OCI-LY1 (cell line): ENCODE measurements at regions not wholly inside any gene's neighbourhood (a gene's known extent, or its start where the extent isn't known, plus 50 kb on each side); places are given as distances from the start of the nearest gene placed in this dataset.

Source experiments
- H2AFZ ChIP-seq: fragments of 200-600 bp; sonication (generic), shearing (Covaris generic); 2 replicates; pipeline ENCODE4 v1.6.0; 2014; ENCODE audit warnings: antibody characterized with exemption, mild to moderate bottlenecking, low read length
- H3F3A ChIP-seq: fragments of 200-600 bp; sonication (generic), shearing (Covaris generic); 2 replicates; pipeline ENCODE4 v1.6.0; 2014; ENCODE audit warnings: mild to moderate bottlenecking, antibody characterized with exemption, low read length, moderate library complexity; ENCODE audit not compliant: insufficient read depth
- H3K27ac ChIP-seq: fragments of 200-600 bp; sonication (generic); 2 replicates; pipeline ENCODE4 v1.5.1; 2014; ENCODE audit warnings: low read length, mixed run types, mild to moderate bottlenecking, low read depth; ENCODE audit not compliant: poor library complexity, severe bottlenecking
- H3K27me3 ChIP-seq: fragments of 200-600 bp; sonication (generic); 2 replicates; pipeline ENCODE4 v1.6.0; 2014; ENCODE audit warnings: antibody characterized with exemption, mild to moderate bottlenecking, low read length, moderate library complexity; ENCODE audit not compliant: insufficient read depth
- H3K36me3 ChIP-seq: fragments of 200-600 bp; sonication (generic); 2 replicates; pipeline ENCODE4 v1.6.1; 2014; ENCODE audit warnings: mild to moderate bottlenecking, antibody characterized with exemption, low read length, moderate library complexity, mixed read lengths; ENCODE audit not compliant: insufficient read depth
- H3K4me1 ChIP-seq: fragments of 200-600 bp; sonication (generic); 2 replicates; pipeline ENCODE4 v1.5.1; 2014; ENCODE audit warnings: mild to moderate bottlenecking, low read length, moderate library complexity; ENCODE audit not compliant: insufficient read depth, severe bottlenecking
- H3K4me2 ChIP-seq: fragments of 200-600 bp; sonication (generic), shearing (Covaris generic); 2 replicates; pipeline ENCODE4 v1.6.1; 2014; ENCODE audit warnings: low read length
- H3K4me3 ChIP-seq: fragments of 200-600 bp; sonication (generic); 2 replicates; pipeline ENCODE4 v1.5.1; 2014; ENCODE audit warnings: low read length, low read depth, mild to moderate bottlenecking, mixed read lengths; ENCODE audit not compliant: poor library complexity, severe bottlenecking
- H3K79me2 ChIP-seq: fragments of 200-600 bp; shearing (Covaris generic); 2 replicates; pipeline ENCODE4 v1.6.1; 2016; ENCODE audit warnings: mixed run types, low read length, mixed read lengths; ENCODE audit not compliant: insufficient read depth
- H3K9ac ChIP-seq: fragments of 200-600 bp; sonication (generic), shearing (Covaris generic); 2 replicates; pipeline ENCODE4 v1.6.1; 2014; ENCODE audit warnings: mild to moderate bottlenecking, low read length, mixed read lengths
- H3K9me2 ChIP-seq: fragments of 200-600 bp; sonication (generic), shearing (Covaris generic); 2 replicates; pipeline ENCODE4 v1.6.1; 2014; ENCODE audit warnings: low read depth, mild to moderate bottlenecking, low read length, mixed read lengths
- H3K9me3 ChIP-seq: fragments of 200-600 bp; shearing (Covaris generic); 2 replicates; pipeline ENCODE4 v1.6.1; 2014; ENCODE audit warnings: low read length, mixed read lengths
- H4K20me1 ChIP-seq: fragments of 200-600 bp; sonication (generic), shearing (Covaris generic); 2 replicates; pipeline ENCODE4 v1.6.0; 2016; ENCODE audit warnings: mild to moderate bottlenecking, low read length; ENCODE audit not compliant: insufficient read depth
- CTCF ChIP-seq: fragments of 200-600 bp; sonication (generic), shearing (Covaris generic); IDR thresholded peaks from 2 replicates; pipeline ENCODE4 v1.5.1; 2017; ENCODE audit warnings: mild to moderate bottlenecking, antibody characterized with exemption, low read length, moderate library complexity, mixed read lengths
- EZH2 ChIP-seq: fragments of 200-600 bp; sonication (generic), shearing (Covaris generic); IDR thresholded peaks from 2 replicates; pipeline ENCODE4 v1.8.0; 2017; ENCODE audit warnings: borderline replicate concordance, mixed run types, mild to moderate bottlenecking, antibody characterized with exemption, low read length, moderate library complexity, mixed read lengths

DNA sequence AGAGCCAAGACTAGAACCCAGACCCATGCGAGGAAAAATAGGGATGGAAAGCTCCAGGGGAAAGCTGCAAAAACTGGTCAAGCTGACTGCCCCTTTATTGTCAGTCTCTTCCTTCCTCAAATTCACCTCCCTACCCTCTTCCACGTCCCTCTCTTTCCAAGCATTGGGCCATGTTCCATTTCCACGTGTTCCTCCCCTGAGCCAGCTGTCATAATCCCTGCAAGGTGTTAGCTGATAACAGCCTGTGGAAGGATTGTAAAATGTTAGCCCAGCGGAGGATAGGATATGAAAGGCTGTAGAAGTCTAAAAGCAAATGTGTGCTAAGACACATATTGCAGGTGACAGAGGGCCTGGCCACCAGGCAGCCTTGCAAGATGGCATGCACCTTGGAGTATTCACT lies 88.0 kb upstream of the MAX start:
- no peaks in the 10 kb centered on the region for H3F3A ChIP-seq
- H3K4me3 ChIP-seq: no peak overlapping the region
- no peak overlapping the region for H3K4me2 ChIP-seq
- H2AFZ ChIP-seq: no peak overlapping the region
- H3K27me3 ChIP-seq: no peaks in the 10 kb centered on the region
- H3K4me1 ChIP-seq: peaks cover 24% of the 10 kb centered on the region
- no peaks in the 10 kb centered on the region; the same call in 1 of the 2 replicates for H3K36me3 ChIP-seq
- TF ChIP-seq EZH2 (no peak), CTCF (no peak)
- H3K9me3 ChIP-seq: no peaks in the 10 kb centered on the region
- H3K9me2 ChIP-seq: no peaks in the 10 kb centered on the region
- H3K9ac ChIP-seq: no peak overlapping the region
- H4K20me1 ChIP-seq: no peaks in the 10 kb centered on the region
- H3K27ac ChIP-seq: no peak overlapping the region
- H3K79me2 ChIP-seq: no peaks in the 10 kb centered on the region

GRCh38 chr14:65191716-65192115 lies 89.4 kb upstream of the MAX start:
- no peak overlapping the region for H3K4me2 ChIP-seq
- no peaks in the 10 kb centered on the region for H4K20me1 ChIP-seq
- H3K9ac ChIP-seq: no peak overlapping the region
- no peaks in the 10 kb centered on the region for H3K27me3 ChIP-seq
- no peaks in the 10 kb centered on the region for H3K9me3 ChIP-seq
- no peaks in the 10 kb centered on the region for H3K9me2 ChIP-seq
- H3F3A ChIP-seq: no peaks in the 10 kb centered on the region
- no peaks in the 10 kb centered on the region for H3K79me2 ChIP-seq
- TF ChIP-seq CTCF (no peak), EZH2 (no peak)
- no peaks in the 10 kb centered on the region; the same call in 1 of the 2 replicates for H3K36me3 ChIP-seq
- H3K27ac ChIP-seq: no peak overlapping the region
- H2AFZ ChIP-seq: no peak overlapping the region
- H3K4me3 ChIP-seq: no peak overlapping the region
- H3K4me1 ChIP-seq: peaks cover 31% of the 10 kb centered on the region

DNA sequence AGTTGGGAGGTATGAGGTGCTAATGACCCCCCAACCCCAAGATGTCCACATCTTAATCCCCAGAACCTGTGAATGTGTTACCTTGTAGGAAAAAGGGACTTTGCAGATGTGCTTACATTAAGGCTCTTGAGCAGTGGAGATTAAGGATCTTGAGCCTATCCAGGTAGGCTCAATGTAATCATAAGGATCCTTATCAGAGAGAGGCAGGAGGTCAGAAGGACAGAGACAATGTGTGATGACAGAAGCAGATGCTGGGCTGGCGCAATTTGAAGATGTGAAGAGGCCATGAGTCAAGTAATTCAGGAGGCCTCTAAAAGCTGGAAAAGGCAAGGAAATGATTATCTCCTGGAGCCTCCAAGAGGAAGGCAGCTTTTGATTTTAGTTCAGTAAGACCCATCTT lies 90.4 kb upstream of the MAX start:
- H3K27ac ChIP-seq: no peak overlapping the region
- H3K4me3 ChIP-seq: no peak overlapping the region
- H2AFZ ChIP-seq: no peak overlapping the region
- no peaks in the 10 kb centered on the region for H3K9me3 ChIP-seq
- TF ChIP-seq EZH2 (no peak), CTCF (no peak)
- no peaks in the 10 kb centered on the region for H3K27me3 ChIP-seq
- H4K20me1 ChIP-seq: no peaks in the 10 kb centered on the region
- no peaks in the 10 kb centered on the region for H3K9me2 ChIP-seq
- H3K36me3 ChIP-seq: no peaks in the 10 kb centered on the region; the same call in 1 of the 2 replicates
- no peaks in the 10 kb centered on the region for H3F3A ChIP-seq
- no peak overlapping the region for H3K4me2 ChIP-seq
- H3K4me1 ChIP-seq: peaks cover 23% of the 10 kb centered on the region
- no peak overlapping the region for H3K9ac ChIP-seq
- no peaks in the 10 kb centered on the region for H3K79me2 ChIP-seq
